GM23338 (cell line): ENCODE measurements at regions not wholly inside any gene's neighbourhood (a gene's known extent, or its start where the extent isn't known, plus 50 kb on each side); places are given as distances from the start of the nearest gene placed in this dataset.

Source experiments
- CREB1 ChIP-seq: fragments of 250-450 bp; sonication (Bioruptor Pico); IDR thresholded peaks from 2 replicates; pipeline ENCODE4 v1.5.0; 2020; ENCODE audit warnings: low read depth, mild to moderate bottlenecking, moderate library complexity
- ETS1 ChIP-seq: IDR thresholded peaks from 2 replicates; pipeline ENCODE4 v1.6.1; 2016; ENCODE audit warnings: antibody characterized with exemption
- EZH2 ChIP-seq: fragments of 200-600 bp; sonication (generic); IDR thresholded peaks from one replicate; pipeline ENCODE4 v1.8.0; 2017; ENCODE audit warnings: antibody characterized with exemption, mild to moderate bottlenecking, low read depth; ENCODE audit not compliant: unreplicated experiment
- EZH2phosphoT487 ChIP-seq: fragments of 200-600 bp; sonication (generic); IDR thresholded peaks from one replicate; pipeline ENCODE4 v1.8.1; 2018; ENCODE audit warnings: antibody characterized with exemption; ENCODE audit not compliant: unreplicated experiment
- JUNB ChIP-seq: IDR thresholded peaks from one replicate; pipeline ENCODE4 v1.6.1; 2016; ENCODE audit warnings: antibody characterized with exemption; ENCODE audit not compliant: unreplicated experiment
- NANOG ChIP-seq: IDR thresholded peaks from 2 replicates; pipeline ENCODE4 v1.6.1; 2016; ENCODE audit warnings: antibody characterized with exemption, borderline replicate concordance
- POLR2AphosphoS5 ChIP-seq: IDR thresholded peaks from 2 replicates; pipeline ENCODE4 v1.6.1; 2016; ENCODE audit warnings: antibody characterized with exemption, low read depth
- REST ChIP-seq: IDR thresholded peaks from one replicate; pipeline ENCODE4 v1.6.1; 2018; ENCODE audit warnings: antibody characterized with exemption; ENCODE audit not compliant: unreplicated experiment
- ZNF114 ChIP-seq: fragments of 250-450 bp; sonication (Bioruptor Pico); IDR thresholded peaks from 2 replicates; pipeline ENCODE4 v1.5.0; 2020; ENCODE audit warnings: mild to moderate bottlenecking, moderate library complexity
- TF ChIP-seq, protein P1 (sequence below), 2 experiments: fragments of 200-600 bp in 1 of 2; sonication (generic) in 1 of 2; conservative IDR thresholded peaks; 2 replicates each; pipeline versions ENCODE4 v1.5.1 to v1.6.1; 2016 to 2017; ENCODE audit warnings: antibody characterized with exemption in 2 of 2, low read depth in 2 of 2, mild to moderate bottlenecking in 2 of 2, moderate library complexity in 1 of 2

- TF ChIP-seq, protein P1, sequence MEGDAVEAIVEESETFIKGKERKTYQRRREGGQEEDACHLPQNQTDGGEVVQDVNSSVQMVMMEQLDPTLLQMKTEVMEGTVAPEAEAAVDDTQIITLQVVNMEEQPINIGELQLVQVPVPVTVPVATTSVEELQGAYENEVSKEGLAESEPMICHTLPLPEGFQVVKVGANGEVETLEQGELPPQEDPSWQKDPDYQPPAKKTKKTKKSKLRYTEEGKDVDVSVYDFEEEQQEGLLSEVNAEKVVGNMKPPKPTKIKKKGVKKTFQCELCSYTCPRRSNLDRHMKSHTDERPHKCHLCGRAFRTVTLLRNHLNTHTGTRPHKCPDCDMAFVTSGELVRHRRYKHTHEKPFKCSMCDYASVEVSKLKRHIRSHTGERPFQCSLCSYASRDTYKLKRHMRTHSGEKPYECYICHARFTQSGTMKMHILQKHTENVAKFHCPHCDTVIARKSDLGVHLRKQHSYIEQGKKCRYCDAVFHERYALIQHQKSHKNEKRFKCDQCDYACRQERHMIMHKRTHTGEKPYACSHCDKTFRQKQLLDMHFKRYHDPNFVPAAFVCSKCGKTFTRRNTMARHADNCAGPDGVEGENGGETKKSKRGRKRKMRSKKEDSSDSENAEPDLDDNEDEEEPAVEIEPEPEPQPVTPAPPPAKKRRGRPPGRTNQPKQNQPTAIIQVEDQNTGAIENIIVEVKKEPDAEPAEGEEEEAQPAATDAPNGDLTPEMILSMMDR (conservative IDR thresholded peaks at IDR 0.05; ENCODE audit: low read depth in 2 of 2), result no peak
- TF ChIP-seq EZH2 (no peak), POLR2AphosphoS5 (no peak), ZNF114 (CRISPR knock-in tag) (no peak), EZH2phosphoT487 (no peak), CREB1 (CRISPR knock-in tag) (no peak), REST (no peak), ETS1 (no peak), JUNB (no peak), NANOG (no peak)
These were observed 841.1 kb upstream of the MANEA start for GRCh38 chr6:94736236-94736635.
